Gastrocnemius medialis (tissue), 4 donors: ENCODE measurements at regions not wholly inside any gene's neighbourhood (a gene's known extent, or its start where the extent isn't known, plus 50 kb on each side); places are given as distances from the start of the nearest gene placed in this dataset.

Experiments used
- POLR2A ChIP-seq, 2 donors: fragments of 450-650 bp; IDR thresholded peaks; one replicate each; pipeline ENCODE4 v1.6.1; 2017; ENCODE audit warnings: antibody characterized with exemption in 2 of 2, mild to moderate bottlenecking in 2 of 2, moderate library complexity in 2 of 2
- TF ChIP-seq, protein P1 (sequence below), 5 experiments: fragments of 450-650 bp in 3 of 5; fragments of 200-600 bp in 2 of 5; sonication (generic) in 2 of 5; IDR thresholded peaks in 4 of 5; conservative IDR thresholded peaks in 1 of 5; 1 replicate in 4 of 5; 2 replicates in 1 of 5; pipeline ENCODE4 v1.5.1; 2016 to 2019; ENCODE audit warnings: antibody characterized with exemption in 5 of 5, mild to moderate bottlenecking in 3 of 5, moderate library complexity in 3 of 5

DNA sequence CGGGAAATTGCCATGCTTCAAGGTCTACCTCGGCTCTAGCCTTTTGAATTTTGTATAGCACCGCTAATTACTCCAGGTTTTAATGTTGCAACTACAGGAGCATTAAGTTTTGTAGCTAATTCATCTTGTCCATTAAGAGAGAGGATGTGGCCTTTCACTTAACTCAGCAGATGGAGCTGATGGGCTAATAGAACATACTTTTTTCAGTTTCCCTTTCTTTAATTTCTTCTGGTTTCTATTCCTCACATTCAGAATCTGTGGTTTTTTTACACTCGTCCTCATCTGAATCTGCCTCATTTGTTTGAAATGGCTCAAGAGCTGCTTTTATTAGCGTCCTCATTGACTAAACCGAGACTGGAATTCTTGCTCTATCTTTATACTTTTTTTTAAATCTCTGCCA, 2085.7 kb upstream of the C9orf72 start:
- TF ChIP-seq, protein P1, sequence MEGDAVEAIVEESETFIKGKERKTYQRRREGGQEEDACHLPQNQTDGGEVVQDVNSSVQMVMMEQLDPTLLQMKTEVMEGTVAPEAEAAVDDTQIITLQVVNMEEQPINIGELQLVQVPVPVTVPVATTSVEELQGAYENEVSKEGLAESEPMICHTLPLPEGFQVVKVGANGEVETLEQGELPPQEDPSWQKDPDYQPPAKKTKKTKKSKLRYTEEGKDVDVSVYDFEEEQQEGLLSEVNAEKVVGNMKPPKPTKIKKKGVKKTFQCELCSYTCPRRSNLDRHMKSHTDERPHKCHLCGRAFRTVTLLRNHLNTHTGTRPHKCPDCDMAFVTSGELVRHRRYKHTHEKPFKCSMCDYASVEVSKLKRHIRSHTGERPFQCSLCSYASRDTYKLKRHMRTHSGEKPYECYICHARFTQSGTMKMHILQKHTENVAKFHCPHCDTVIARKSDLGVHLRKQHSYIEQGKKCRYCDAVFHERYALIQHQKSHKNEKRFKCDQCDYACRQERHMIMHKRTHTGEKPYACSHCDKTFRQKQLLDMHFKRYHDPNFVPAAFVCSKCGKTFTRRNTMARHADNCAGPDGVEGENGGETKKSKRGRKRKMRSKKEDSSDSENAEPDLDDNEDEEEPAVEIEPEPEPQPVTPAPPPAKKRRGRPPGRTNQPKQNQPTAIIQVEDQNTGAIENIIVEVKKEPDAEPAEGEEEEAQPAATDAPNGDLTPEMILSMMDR (IDR thresholded peaks at IDR 0.05 in 4 of 5, conservative IDR thresholded peaks at IDR 0.05 in 1 of 5), result no peak
- no peak for TF ChIP-seq POLR2A (IDR thresholded peaks at IDR 0.05)
